HG03575 (cell line): ENCODE measurements at regions not wholly inside any gene's neighbourhood (a gene's known extent, or its start where the extent isn't known, plus 50 kb on each side); places are given as distances from the start of the nearest gene placed in this dataset.

Experiments
- ATAC-seq: cut with Tn5 transposase; IDR thresholded peaks from one replicate; pipeline ENCODE4 v1.9.1; 2021; ENCODE audit not compliant: unreplicated experiment, insufficient number of reproducible peaks, low FRiP score; ENCODE audit errors: extremely low read depth

DNA sequence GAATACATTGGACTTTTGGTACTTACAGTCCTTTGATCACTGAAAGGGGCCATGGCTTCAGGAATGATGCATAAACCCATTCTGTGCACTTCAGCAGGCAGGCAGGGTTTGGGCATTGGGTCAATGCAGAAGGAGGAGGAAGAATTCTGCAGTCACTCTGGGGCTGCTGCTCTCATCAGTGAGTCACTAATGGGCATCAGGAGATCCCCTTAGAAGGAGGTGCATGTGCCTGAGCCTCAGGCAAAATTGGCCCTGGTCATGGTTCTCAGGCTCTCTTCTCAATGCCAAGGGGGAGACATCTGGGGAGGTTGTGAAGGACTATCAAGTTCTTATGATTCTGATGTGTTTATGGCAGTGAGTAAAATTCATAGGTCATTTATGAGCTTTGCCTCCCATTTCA is 52.0 kb upstream of the TNP1 start:
- no peak for ATAC-seq

- no peak for ATAC-seq
Observed at GRCh38 chr2:216911008-216911407, 51.1 kb upstream of the TNP1 start.

- no peak for ATAC-seq
Observed at GRCh38 chr2:216909541-216910210, 49.8 kb upstream of the TNP1 start.
